ENCODE measurements at regions not wholly inside any gene's neighbourhood (a gene's known extent, or its start where the extent isn't known, plus 50 kb on each side); places are given as distances from the start of the nearest gene placed in this dataset.

GRCh38 chr1:4476394-4476793 is 178.0 kb upstream of the AJAP1 start:
- Histone ChIP-seq H2BK5ac (ENCODE audit: low read depth, low read length, poor library complexity, severe bottlenecking) (no peak overlapping the region), H2AK5ac (ENCODE audit: low read depth, low read length) (no peak overlapping the region), H2BK120ac (ENCODE audit: low read depth, low read length) (no peak overlapping the region), H2AFZ (replicated peaks; ENCODE audit: low read length, poor library complexity) (no peak overlapping the region), H3K56ac (ENCODE audit: extremely low read depth, insufficient read depth, low read length) (no peak overlapping the region), H3K27ac (ENCODE audit: insufficient read depth, low read length) (no peak overlapping the region), H4K8ac (ENCODE audit: low read depth in 2 of 2, low read length in 2 of 2) (no peak overlapping the region), H3K36me3 (ENCODE audit: control insufficient read depth, insufficient read depth, low read length) (no peaks in the 10 kb centered on the region), H3K9ac (ENCODE audit: low read depth, low read length) (no peak overlapping the region), H3K9me3 (ENCODE audit: control insufficient read depth, insufficient read depth, low read length) (peaks cover 40% of the 10 kb centered on the region), H2BK20ac (ENCODE audit: low read depth, low read length) (no peak overlapping the region), H2BK15ac (ENCODE audit: low read depth, low read length) (no peak overlapping the region), H2AK9ac (replicated peaks; ENCODE audit: low read depth, low read length, poor library complexity) (no peak overlapping the region), H3K23ac (ENCODE audit: low read depth, low read length) (no peak overlapping the region), H3K4me2 (ENCODE audit: low read depth, low read length) (no peak overlapping the region), H3K4me3 (ENCODE audit: insufficient read depth, low read depth, low read length) (no peak overlapping the region), H4K5ac (ENCODE audit: low read depth, low read length) (no peak overlapping the region), H3K18ac (ENCODE audit: low read depth, low read length) (no peak overlapping the region), H4K91ac (ENCODE audit: insufficient read depth, low read depth, low read length) (no peak overlapping the region), H3K79me1 (ENCODE audit: low read depth in 1 of 2, low read length in 2 of 2) (no peaks in the 10 kb centered on the region), H3K4ac (ENCODE audit: low read depth, low read length) (no peak overlapping the region), H3K9me1 (ENCODE audit: insufficient read depth, low read length) (no peaks in the 10 kb centered on the region), H3K27me3 (ENCODE audit: control insufficient read depth, insufficient read depth, low read length) (no peaks in the 10 kb centered on the region), H3K4me1 (ENCODE audit: control insufficient read depth, insufficient read depth, low read length) (no peaks in the 10 kb centered on the region), H3K14ac (replicated peaks; ENCODE audit: low read depth, low read length) (no peak overlapping the region), H4K20me1 (ENCODE audit: insufficient read depth, low read length) (no peaks in the 10 kb centered on the region)
- no TSS peak for BruUV-seq (replicated peaks)
- ChIA-PET CTCF (no interaction called here), POLR2A (ENCODE audit: unreplicated experiment) (no interaction called here)
- ATAC-seq (ENCODE audit: low read depth) (no peak), DNase-seq (no peak)
- TF ChIP-seq MAZ (IDR thresholded peaks at IDR 0.05; ENCODE audit: borderline replicate concordance, low read depth, low read length): no peak
- TF ChIP-seq MXI1 (IDR thresholded peaks at IDR 0.05; ENCODE audit: borderline replicate concordance, low read depth, low read length): no peak
- no peak for TF ChIP-seq BHLHE40 (IDR thresholded peaks at IDR 0.05; ENCODE audit: low read depth, low read length)
- TF ChIP-seq FOS (IDR thresholded peaks at IDR 0.05; ENCODE audit: low read depth, low read length): no peak
- dilution Hi-C loops (cut with HindIII; ENCODE audit: low sequenced_read_pairs, unreplicated experiment): no loop called here
- intact Hi-C loops (cut with micrococcal nuclease): no loop called here
- in situ Hi-C loops (cut with MboI; ENCODE audit: low sequenced_read_pairs): no loop called here
